ENCODE measurements at regions not wholly inside any gene's neighbourhood (a gene's known extent, or its start where the extent isn't known, plus 50 kb on each side); places are given as distances from the start of the nearest gene placed in this dataset.

GRCh38 chr13:74695021-74695800 lies 561.0 kb upstream of the KLF12 start:
- Histone ChIP-seq H3K27me3 (ENCODE audit: insufficient read depth) (no peaks in the 10 kb centered on the region), H3K4me3 (no peak overlapping the region), H4K20me1 (replicated peaks; ENCODE audit: insufficient read depth) (no peaks in the 10 kb centered on the region), H3K9me2 (ENCODE audit: insufficient read depth) (no peaks in the 10 kb centered on the region), H3F3A (replicated peaks; ENCODE audit: low read depth) (no peaks in the 10 kb centered on the region), H2AFZ (peak overlapping the region; percentile 80), H3K27ac (ENCODE audit: low read depth) (0 out of 2 replicates have a peak overlapping the region, but pooled peaks have one; percentile 19), H3K4me2 (0 out of 2 replicates have a peak overlapping the region, but pooled peaks have one; percentile 23), H3K36me3 (ENCODE audit: insufficient read depth) (no peaks in the 10 kb centered on the region), H3K79me2 (replicated peaks; ENCODE audit: insufficient read depth) (no peaks in the 10 kb centered on the region), H3K4me1 (ENCODE audit: insufficient read depth) (peaks cover 22% of the 10 kb centered on the region)
- H3K36me3 Mint-ChIP-seq (ENCODE audit: low read depth) = no peaks in the 10 kb centered on the region
- peaks cover 4% of the 10 kb centered on the region for H3K27me3 Mint-ChIP-seq (ENCODE audit: insufficient read depth, low read depth, poor library complexity)
- TF ChIP-seq NANOG (IDR thresholded peaks at IDR 0.05; ENCODE audit: borderline replicate concordance) (no peak), EZH2 (IDR thresholded peaks at IDR 0.05; ENCODE audit: low read depth, unreplicated experiment) (no peak), EZH2phosphoT487 (IDR thresholded peaks at IDR 0.05; ENCODE audit: unreplicated experiment) (no peak), POLR2AphosphoS5 (IDR thresholded peaks at IDR 0.05; ENCODE audit: low read depth) (no peak), ZNF331 (CRISPR knock-in tag; IDR thresholded peaks at IDR 0.05; ENCODE audit: low read depth) (no peak), CREB1 (CRISPR knock-in tag; IDR thresholded peaks at IDR 0.05; ENCODE audit: low read depth) (no peak), ZNF462 (CRISPR knock-in tag; IDR thresholded peaks at IDR 0.05) (no peak), ETS1 (IDR thresholded peaks at IDR 0.05) (no peak), STAT1 (IDR thresholded peaks at IDR 0.05; ENCODE audit: unreplicated experiment) (no peak), JUNB (IDR thresholded peaks at IDR 0.05; ENCODE audit: unreplicated experiment) (no peak), ZNF114 (CRISPR knock-in tag; IDR thresholded peaks at IDR 0.05) (no peak), CTCF (conservative IDR thresholded peaks at IDR 0.05; ENCODE audit: low read depth in 2 of 2) (no peak)
- TF ChIP-seq, protein P1, sequence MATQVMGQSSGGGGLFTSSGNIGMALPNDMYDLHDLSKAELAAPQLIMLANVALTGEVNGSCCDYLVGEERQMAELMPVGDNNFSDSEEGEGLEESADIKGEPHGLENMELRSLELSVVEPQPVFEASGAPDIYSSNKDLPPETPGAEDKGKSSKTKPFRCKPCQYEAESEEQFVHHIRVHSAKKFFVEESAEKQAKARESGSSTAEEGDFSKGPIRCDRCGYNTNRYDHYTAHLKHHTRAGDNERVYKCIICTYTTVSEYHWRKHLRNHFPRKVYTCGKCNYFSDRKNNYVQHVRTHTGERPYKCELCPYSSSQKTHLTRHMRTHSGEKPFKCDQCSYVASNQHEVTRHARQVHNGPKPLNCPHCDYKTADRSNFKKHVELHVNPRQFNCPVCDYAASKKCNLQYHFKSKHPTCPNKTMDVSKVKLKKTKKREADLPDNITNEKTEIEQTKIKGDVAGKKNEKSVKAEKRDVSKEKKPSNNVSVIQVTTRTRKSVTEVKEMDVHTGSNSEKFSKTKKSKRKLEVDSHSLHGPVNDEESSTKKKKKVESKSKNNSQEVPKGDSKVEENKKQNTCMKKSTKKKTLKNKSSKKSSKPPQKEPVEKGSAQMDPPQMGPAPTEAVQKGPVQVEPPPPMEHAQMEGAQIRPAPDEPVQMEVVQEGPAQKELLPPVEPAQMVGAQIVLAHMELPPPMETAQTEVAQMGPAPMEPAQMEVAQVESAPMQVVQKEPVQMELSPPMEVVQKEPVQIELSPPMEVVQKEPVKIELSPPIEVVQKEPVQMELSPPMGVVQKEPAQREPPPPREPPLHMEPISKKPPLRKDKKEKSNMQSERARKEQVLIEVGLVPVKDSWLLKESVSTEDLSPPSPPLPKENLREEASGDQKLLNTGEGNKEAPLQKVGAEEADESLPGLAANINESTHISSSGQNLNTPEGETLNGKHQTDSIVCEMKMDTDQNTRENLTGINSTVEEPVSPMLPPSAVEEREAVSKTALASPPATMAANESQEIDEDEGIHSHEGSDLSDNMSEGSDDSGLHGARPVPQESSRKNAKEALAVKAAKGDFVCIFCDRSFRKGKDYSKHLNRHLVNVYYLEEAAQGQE (IDR thresholded peaks at IDR 0.05; ENCODE audit: unreplicated experiment) = no peak
- ATAC-seq (peak; percentile 49; the same call in 2 of the 3 replicates), DNase-seq (ENCODE audit: low spot score) (no peak)
- no peak overlapping the region for H3K27ac Mint-ChIP-seq
- H3K9me3 Mint-ChIP-seq = no peaks in the 10 kb centered on the region; the same call in 2 of the 3 replicates
- no peak overlapping the region for H3K4me3 Mint-ChIP-seq
- peaks cover 14% of the 10 kb centered on the region; the same call in 2 of the 3 replicates for H3K4me1 Mint-ChIP-seq
